K562 (cell line): ENCODE measurements at regions not wholly inside any gene's neighbourhood (a gene's known extent, or its start where the extent isn't known, plus 50 kb on each side); places are given as distances from the start of the nearest gene placed in this dataset.

Experiments
- ATAC-seq: fragments of 200-7000 bp; cut with Tn5 transposase; 3 replicates; pipeline ENCODE4 v1.9.1; 2020; ENCODE audit warnings: moderate library complexity
- BruUV-seq: library from RNA; stranded (reverse); fragments of 400-500 nt; replicated peaks from 2 replicates; lab custom pipeline; 2021; lab: Mats Ljungman, UMichigan
- CTCF ChIA-PET: fragments of 300-600 bp; formaldehyde crosslinking; extraction: SDS; loops from one replicate; lab custom pipeline; 2021; ENCODE audit warnings: low intra/inter-chr PET ratio; lab: Yijun Ruan, JAX
- POLR2A ChIA-PET: fragments of 300-600, 350-650 bp; sonication (Branson Sonifier 250); formaldehyde crosslinking; extraction: SDS; loops from one replicate; lab custom pipeline; 2021; ENCODE audit warnings: antibody characterized with exemption, inconsistent platforms; lab: Yijun Ruan, JAX
- DNase-seq, 4 experiments: peaks; one replicate each; pipeline versions ENCODE4 v3.0.0 to v3.0.0-alpha.2; 2011 to 2018; ENCODE audit warnings: low spot score in 3 of 4, mixed read lengths in 3 of 4; ENCODE audit errors: extremely low read depth in 1 of 4
- FAIRE-seq: peaks from 2 replicates; lab custom pipeline; 2011; peaks lifted over from hg19 to GRCh38; lab: Jason Lieb, UNC
- H2AFZ ChIP-seq: 2 replicates; pipeline ENCODE4 v1.6.0; 2011; ENCODE audit warnings: low read depth, low read length, control low read depth, inconsistent platforms
- H3K27ac ChIP-seq: fragments of 200-600 bp; 3 replicates; pipeline ENCODE4 v1.8.0; 2011; ENCODE audit warnings: low read depth, mild to moderate bottlenecking, control low read depth, inconsistent platforms, low read length, moderate library complexity, mixed read lengths; ENCODE audit errors: extremely low read depth
- H3K27me3 ChIP-seq, 2 experiments: fragments of 300-600 bp in 1 of 2; 2 replicates in 1 of 2; 3 replicates in 1 of 2; pipeline versions ENCODE4 v1.6.0 to v1.8.0; 2011; ENCODE audit warnings: inconsistent platforms in 2 of 2, low read length in 2 of 2, mild to moderate bottlenecking in 1 of 2, mixed read lengths in 1 of 2, moderate library complexity in 1 of 2; ENCODE audit not compliant: control insufficient read depth in 2 of 2, insufficient read depth in 2 of 2
- H3K36me3 ChIP-seq: fragments of 300-600 bp; 3 replicates; pipeline ENCODE4 v1.8.0; 2011; ENCODE audit warnings: mild to moderate bottlenecking, low read length, inconsistent platforms; ENCODE audit not compliant: control insufficient read depth, insufficient read depth
- H3K4me1 ChIP-seq, 2 experiments: fragments of 200-600 bp in 1 of 2; replicated peaks in 1 of 2; 2 replicates in 1 of 2; 3 replicates in 1 of 2; pipeline versions ENCODE4 v1.5.1 to v1.8.0; 2011; ENCODE audit warnings: inconsistent platforms in 2 of 2, low read length in 2 of 2, mild to moderate bottlenecking in 1 of 2, mixed read lengths in 1 of 2, moderate library complexity in 1 of 2; ENCODE audit not compliant: control insufficient read depth in 2 of 2, insufficient read depth in 2 of 2
- H3K4me2 ChIP-seq: 2 replicates; pipeline ENCODE4 v1.6.1; 2011; ENCODE audit warnings: low read length, control low read depth, inconsistent platforms, mixed read lengths; ENCODE audit not compliant: insufficient read depth
- H3K4me3 ChIP-seq: fragments of 200-600 bp; sonication (generic), shearing (Covaris generic); 2 replicates; pipeline ENCODE4 v1.5.1; 2016; ENCODE audit warnings: control low read depth, inconsistent platforms
- H3K79me2 ChIP-seq: fragments of 200-600 bp; 3 replicates; pipeline ENCODE4 v1.8.0; 2011; ENCODE audit warnings: low read length, inconsistent platforms; ENCODE audit not compliant: control insufficient read depth, insufficient read depth
- H3K9ac ChIP-seq, 2 experiments: 2 replicates each; pipeline versions ENCODE4 v1.6.0 to v1.6.1; 2011; ENCODE audit warnings: low read depth in 2 of 2, low read length in 2 of 2, control low read depth in 1 of 2, inconsistent platforms in 1 of 2, mild to moderate bottlenecking in 1 of 2, mixed read lengths in 1 of 2; ENCODE audit not compliant: insufficient read depth in 1 of 2
- H3K9me1 ChIP-seq: one replicate; pipeline ENCODE4 v1.6.0; 2011; ENCODE audit warnings: inconsistent platforms, mild to moderate bottlenecking, low read length, moderate library complexity; ENCODE audit not compliant: control insufficient read depth, insufficient read depth
- H3K9me3 ChIP-seq: replicated peaks from 2 replicates; pipeline ENCODE4 v1.5.1; 2011; ENCODE audit warnings: low read depth, low read length, inconsistent platforms; ENCODE audit not compliant: control insufficient read depth, insufficient read depth
- H4K20me1 ChIP-seq: replicated peaks from 2 replicates; pipeline ENCODE4 v1.6.1; 2011; ENCODE audit warnings: low read length, inconsistent platforms, mixed read lengths; ENCODE audit not compliant: control insufficient read depth, insufficient read depth
- CAMTA2 ChIP-seq: fragments of 250-450 bp; sonication (Bioruptor Pico); conservative IDR thresholded peaks from 2 replicates; pipeline ENCODE4 v1.5.1; 2022
- DDX20 ChIP-seq: fragments of 450-650 bp; IDR thresholded peaks from 2 replicates; pipeline ENCODE4 v1.6.1; 2016; ENCODE audit warnings: missing genetic modification characterization, low read depth, mild to moderate bottlenecking, missing compliant biosample characterization, moderate library complexity
- HMG20A ChIP-seq: fragments of 450-650 bp; formaldehyde crosslinking; conservative IDR thresholded peaks from 2 replicates; pipeline ENCODE4 v1.4.0; 2020; ENCODE audit warnings: mild to moderate bottlenecking, mixed read lengths
- KDM2B ChIP-seq: fragments of 250-450 bp; sonication (Bioruptor Pico); IDR thresholded peaks from 2 replicates; pipeline ENCODE4 v1.8.0; 2021; ENCODE audit warnings: mild to moderate bottlenecking, moderate library complexity
- MEIS2 ChIP-seq: fragments of 450-650 bp; IDR thresholded peaks from 2 replicates; pipeline ENCODE4 v1.6.1; 2014; ENCODE audit warnings: mild to moderate bottlenecking; ENCODE audit not compliant: partially characterized antibody
- NFATC3 ChIP-seq: fragments of 450-650 bp; IDR thresholded peaks from 2 replicates; pipeline ENCODE4 v1.6.1; 2017; ENCODE audit warnings: mild to moderate bottlenecking
- NR1H2 ChIP-seq: sonication (generic); formaldehyde crosslinking; IDR thresholded peaks from 2 replicates; pipeline ENCODE4 v1.4.0; 2020; ENCODE audit warnings: mild to moderate bottlenecking, missing genetic modification reagents
- PTBP1 ChIP-seq: fragments of 200-400 bp; formaldehyde crosslinking; IDR thresholded peaks from 2 replicates; pipeline ENCODE4 v1.6.1; 2017; ENCODE audit warnings: low read depth, low read length
- RB1 ChIP-seq: fragments of 450-650 bp; IDR thresholded peaks from 2 replicates; pipeline ENCODE4 v1.6.1; 2017; ENCODE audit warnings: low read depth, mild to moderate bottlenecking
- RBM34 ChIP-seq: fragments of 200-400 bp; formaldehyde crosslinking; IDR thresholded peaks from 2 replicates; pipeline ENCODE4 v1.6.1; 2018; ENCODE audit warnings: low read length, borderline replicate concordance; ENCODE audit not compliant: insufficient read depth
- ZBTB17 ChIP-seq: fragments of 450-650 bp; formaldehyde crosslinking; IDR thresholded peaks from 2 replicates; pipeline ENCODE4 v1.4.0; 2020; ENCODE audit warnings: mild to moderate bottlenecking
- ZFP91 ChIP-seq: sonication (generic); formaldehyde crosslinking; IDR thresholded peaks from 2 replicates; pipeline ENCODE4 v1.8.0; 2022; ENCODE audit warnings: mild to moderate bottlenecking, missing genetic modification reagents
- ZFX ChIP-seq: sonication (generic); formaldehyde crosslinking; IDR thresholded peaks from 2 replicates; pipeline ENCODE4 v1.8.0; 2022; ENCODE audit warnings: mild to moderate bottlenecking, missing genetic modification reagents, moderate library complexity
- ZMIZ1 ChIP-seq, 2 experiments: fragments of 150-350 bp in 1 of 2; IDR thresholded peaks; 2 replicates each; pipeline ENCODE4 v1.6.1; 2012 to 2016; ENCODE audit warnings: low read depth in 2 of 2, low read length in 2 of 2, mild to moderate bottlenecking in 1 of 2, moderate library complexity in 1 of 2
- WGBS: fragments of 100-300 bp; shearing (Covaris generic); methylation state at CpG from one replicate; pipeline ENCODE4 v1.1.6; 2016; ENCODE audit warnings: low coverage, mixed read lengths; ENCODE audit not compliant: insufficient coverage; ENCODE audit errors: missing lambda C conversion rate; 5-methylcytosine and 5-hydroxymethylcytosine counted together
- in situ Hi-C: fragments of 300-500 bp; cut with MboI; formaldehyde crosslinking; loops from 4 replicates; pipeline ENCODE4 v1.15.0; 2018; ENCODE audit warnings: inconsistent platforms, mixed read lengths
- intact Hi-C: fragments of 100-400 bp; cut with micrococcal nuclease; formaldehyde crosslinking; loops from 2 replicates; pipeline ENCODE4 v1.14.2; 2022
- TF ChIP-seq, protein P1 (sequence below), 2 experiments: fragments of 200-800 bp in 1 of 2; sonication (Bioruptor generic) in 1 of 2; sonication (generic) in 1 of 2; formaldehyde crosslinking in 1 of 2; IDR thresholded peaks in 1 of 2; conservative IDR thresholded peaks in 1 of 2; 2 replicates each; pipeline versions ENCODE4 v1.5.0 to v1.6.1; 2016 to 2020; ENCODE audit warnings: missing compliant biosample characterization in 1 of 2, missing genetic modification characterization in 1 of 2, missing genetic modification reagents in 1 of 2

GRCh38 chr5:98468188-98468869 lies 305.1 kb upstream of the RGMB start (continued):
- TF ChIP-seq ZFP91 (CRISPR knock-in tag) = no peak
- TF ChIP-seq, all 486 proteins: peak for 0

DNA sequence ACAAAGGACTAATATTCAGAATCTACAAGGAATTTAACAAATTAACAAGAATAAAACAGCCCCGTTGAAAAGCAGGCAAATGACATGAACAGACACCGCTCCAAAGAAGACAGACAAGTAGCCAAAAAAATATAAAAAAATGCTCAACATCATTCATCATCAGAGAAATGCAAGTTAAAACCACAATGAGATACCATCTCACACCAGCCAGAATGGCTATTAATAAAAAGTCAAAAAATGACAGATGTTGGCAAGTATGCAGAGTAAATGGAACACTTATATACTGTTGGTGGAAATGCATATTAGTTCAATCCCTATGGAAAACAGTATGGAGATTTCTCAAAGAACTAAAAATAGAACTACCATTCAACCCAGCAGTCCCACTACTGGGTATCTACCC lies 302.7 kb upstream of the RGMB start:
- DNase-seq (no peak), ATAC-seq (no peak), FAIRE-seq (no peak)
- Histone ChIP-seq H2AFZ (no peak overlapping the region), H3K4me3 (no peak overlapping the region), H4K20me1 (no peaks in the 10 kb centered on the region), H3K4me2 (no peak overlapping the region), H3K36me3 (no peaks in the 10 kb centered on the region), H3K27me3 (no peaks in the 10 kb centered on the region), H3K79me2 (no peaks in the 10 kb centered on the region), H3K9me1 (no peaks in the 10 kb centered on the region), H3K9ac (no peak overlapping the region), H3K4me1 (no peaks in the 10 kb centered on the region), H3K27ac (no peak overlapping the region), H3K9me3 (no peaks in the 10 kb centered on the region)
- WGBS = 0% methylated on average over 2 of the region's 2 CpGs
- ChIA-PET CTCF (no interaction called here), POLR2A (no interaction called here)
- no TSS peak for BruUV-seq
- in situ Hi-C loops (no loop called here), intact Hi-C loops (no loop called here)
- TF ChIP-seq, protein P1, sequence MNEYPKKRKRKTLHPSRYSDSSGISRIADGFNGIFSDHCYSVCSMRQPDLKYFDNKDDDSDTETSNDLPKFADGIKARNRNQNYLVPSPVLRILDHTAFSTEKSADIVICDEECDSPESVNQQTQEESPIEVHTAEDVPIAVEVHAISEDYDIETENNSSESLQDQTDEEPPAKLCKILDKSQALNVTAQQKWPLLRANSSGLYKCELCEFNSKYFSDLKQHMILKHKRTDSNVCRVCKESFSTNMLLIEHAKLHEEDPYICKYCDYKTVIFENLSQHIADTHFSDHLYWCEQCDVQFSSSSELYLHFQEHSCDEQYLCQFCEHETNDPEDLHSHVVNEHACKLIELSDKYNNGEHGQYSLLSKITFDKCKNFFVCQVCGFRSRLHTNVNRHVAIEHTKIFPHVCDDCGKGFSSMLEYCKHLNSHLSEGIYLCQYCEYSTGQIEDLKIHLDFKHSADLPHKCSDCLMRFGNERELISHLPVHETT (CRISPR knock-in tag; conservative IDR thresholded peaks at IDR 0.05 in 1 of 2, IDR thresholded peaks at IDR 0.05 in 1 of 2) = no peak
- TF ChIP-seq NFATC3 (no peak), ZBTB17 (CRISPR knock-in tag) (no peak), ZFX (CRISPR knock-in tag) (no peak), KDM2B (no peak), PTBP1 (no peak), ZMIZ1 (IDR thresholded peaks at IDR 0.05; ENCODE audit: low read depth in 2 of 2, low read length in 2 of 2) (no peak), NR1H2 (CRISPR knock-in tag) (no peak), RBM34 (no peak), DDX20 (tag) (no peak), CAMTA2 (no peak), HMG20A (CRISPR knock-in tag) (no peak), MEIS2 (no peak), RB1 (no peak)
